IMR-90 (cell line): ENCODE measurements at regions not wholly inside any gene's neighbourhood (a gene's known extent, or its start where the extent isn't known, plus 50 kb on each side); places are given as distances from the start of the nearest gene placed in this dataset.

Source experiments
- ATAC-seq: fragments of 200-7000 bp; cut with Tn5 transposase; 2 replicates; pipeline ENCODE4 v1.9.1; 2020; ENCODE audit warnings: low read depth, mild to moderate bottlenecking, moderate library complexity
- BruUV-seq: library from RNA; stranded (reverse); fragments of 400-500 nt; replicated peaks from 2 replicates; lab custom pipeline; 2021; lab: Mats Ljungman, UMichigan
- CTCF ChIA-PET: fragments of 300-600 bp; formaldehyde crosslinking; extraction: SDS; loops from one replicate; lab custom pipeline; 2021; ENCODE audit warnings: antibody characterized with exemption; lab: Yijun Ruan, JAX
- POLR2A ChIA-PET: fragments of 300-600 bp; sonication (Branson Sonifier 250); formaldehyde crosslinking; loops from one replicate; lab custom pipeline; 2022; ENCODE audit warnings: antibody characterized with exemption; ENCODE audit not compliant: unreplicated experiment; lab: Charles Lee
- DNase-seq: peaks from one replicate; pipeline ENCODE4 v3.0.0; 2013
- H2AFZ ChIP-seq: replicated peaks from 2 replicates; pipeline ENCODE3; 2013; ENCODE audit warnings: low read length, mild to moderate bottlenecking; ENCODE audit not compliant: poor library complexity
- H2AK5ac ChIP-seq: 2 replicates; pipeline ENCODE4 v1.6.1; 2013; ENCODE audit warnings: low read depth, low read length, inconsistent platforms
- H2AK9ac ChIP-seq: replicated peaks from 2 replicates; pipeline ENCODE3; 2013; ENCODE audit warnings: mild to moderate bottlenecking, low read depth, low read length, moderate library complexity; ENCODE audit not compliant: poor library complexity
- H2BK120ac ChIP-seq: 2 replicates; pipeline ENCODE4 v1.6.1; 2013; ENCODE audit warnings: low read depth, low read length, inconsistent platforms
- H2BK15ac ChIP-seq: 3 replicates; pipeline ENCODE4 v1.6.1; 2013; ENCODE audit warnings: low read depth, low read length, inconsistent platforms
- H2BK20ac ChIP-seq: 2 replicates; pipeline ENCODE4 v1.6.1; 2013; ENCODE audit warnings: low read depth, mild to moderate bottlenecking, inconsistent platforms, low read length, moderate library complexity
- H2BK5ac ChIP-seq: 2 replicates; pipeline ENCODE4 v1.6.1; 2013; ENCODE audit warnings: mild to moderate bottlenecking, low read depth, low read length, inconsistent platforms; ENCODE audit not compliant: poor library complexity, severe bottlenecking
- H3K14ac ChIP-seq: replicated peaks from 2 replicates; pipeline ENCODE4 v1.6.1; 2013; ENCODE audit warnings: low read depth, low read length, inconsistent platforms
- H3K18ac ChIP-seq: 2 replicates; pipeline ENCODE4 v1.6.1; 2013; ENCODE audit warnings: low read depth, low read length, control low read depth
- H3K23ac ChIP-seq: 2 replicates; pipeline ENCODE4 v1.6.1; 2013; ENCODE audit warnings: low read depth, low read length, inconsistent platforms
- H3K27ac ChIP-seq: 2 replicates; pipeline ENCODE4 v1.5.1; 2013; ENCODE audit warnings: mild to moderate bottlenecking, control low read depth, low read length; ENCODE audit not compliant: insufficient read depth
- H3K27me3 ChIP-seq: 2 replicates; pipeline ENCODE4 v1.6.1; 2013; ENCODE audit warnings: low read length; ENCODE audit not compliant: control insufficient read depth, insufficient read depth
- H3K36me3 ChIP-seq: 2 replicates; pipeline ENCODE4 v1.6.1; 2013; ENCODE audit warnings: low read length, mixed read lengths; ENCODE audit not compliant: control insufficient read depth, insufficient read depth
- H3K4ac ChIP-seq: 2 replicates; pipeline ENCODE4 v1.6.1; 2013; ENCODE audit warnings: low read depth, low read length, inconsistent platforms
- H3K4me1 ChIP-seq: 2 replicates; pipeline ENCODE4 v1.6.1; 2013; ENCODE audit warnings: low read length, mixed read lengths; ENCODE audit not compliant: control insufficient read depth, insufficient read depth
- H3K4me2 ChIP-seq: 2 replicates; pipeline ENCODE4 v1.6.1; 2013; ENCODE audit warnings: low read depth, mild to moderate bottlenecking, control low read depth, low read length, moderate library complexity
- H3K4me3 ChIP-seq: 2 replicates; pipeline ENCODE4 v1.5.1; 2013; ENCODE audit warnings: low read depth, mild to moderate bottlenecking, control low read depth, low read length, moderate library complexity; ENCODE audit not compliant: insufficient read depth
- H3K56ac ChIP-seq: 2 replicates; pipeline ENCODE4 v1.6.1; 2013; ENCODE audit warnings: low read length, inconsistent platforms; ENCODE audit not compliant: insufficient read depth; ENCODE audit errors: extremely low read depth
- H3K79me1 ChIP-seq, 2 experiments: 2 replicates each; pipeline ENCODE4 v1.6.1; 2013; ENCODE audit warnings: low read length in 2 of 2, inconsistent platforms in 1 of 2, low read depth in 1 of 2
- H3K9ac ChIP-seq: 2 replicates; pipeline ENCODE4 v1.6.1; 2013; ENCODE audit warnings: low read depth, low read length, control low read depth
- H3K9me1 ChIP-seq: 2 replicates; pipeline ENCODE4 v1.6.1; 2013; ENCODE audit warnings: low read length, inconsistent platforms; ENCODE audit not compliant: insufficient read depth
- H3K9me3 ChIP-seq: 2 replicates; pipeline ENCODE4 v1.6.1; 2013; ENCODE audit warnings: low read length; ENCODE audit not compliant: control insufficient read depth, insufficient read depth
- H4K20me1 ChIP-seq: 2 replicates; pipeline ENCODE4 v1.6.1; 2013; ENCODE audit warnings: low read length, inconsistent platforms; ENCODE audit not compliant: insufficient read depth
- H4K5ac ChIP-seq: 2 replicates; pipeline ENCODE4 v1.6.1; 2013; ENCODE audit warnings: mild to moderate bottlenecking, low read depth, low read length, control low read depth
- H4K8ac ChIP-seq, 2 experiments: 2 replicates each; pipeline ENCODE4 v1.6.1; 2013; ENCODE audit warnings: low read depth in 2 of 2, low read length in 2 of 2, control low read depth in 1 of 2, inconsistent platforms in 1 of 2
- H4K91ac ChIP-seq: 2 replicates; pipeline ENCODE4 v1.6.1; 2013; ENCODE audit warnings: low read depth, low read length, inconsistent platforms; ENCODE audit not compliant: insufficient read depth
- BHLHE40 ChIP-seq: fragments of 150-350 bp; IDR thresholded peaks from 2 replicates; pipeline ENCODE4 v1.6.1; 2016; ENCODE audit warnings: mild to moderate bottlenecking, low read depth, low read length
- ELK1 ChIP-seq: fragments of 150-350 bp; IDR thresholded peaks from 2 replicates; pipeline ENCODE4 v1.6.1; 2016; ENCODE audit warnings: low read depth, mild to moderate bottlenecking, low read length, moderate library complexity, borderline replicate concordance
- MAZ ChIP-seq: IDR thresholded peaks from 2 replicates; pipeline ENCODE4 v1.6.1; 2012; ENCODE audit warnings: low read depth, mild to moderate bottlenecking, low read length, improper control_type of control experiment, moderate library complexity, borderline replicate concordance
- WGBS, 2 experiments: methylation state at CpG; one replicate each; pipeline versions ENCODE4 v1.1.5 to v1.1.7; 2013; ENCODE audit warnings: missing lambda C conversion rate in 2 of 2; ENCODE audit not compliant: insufficient read length in 1 of 2; ENCODE audit errors: extremely low coverage in 2 of 2; 5-methylcytosine and 5-hydroxymethylcytosine counted together
- dilution Hi-C: fragments of 300-500 bp; cut with HindIII; formaldehyde crosslinking; loops from one replicate; pipeline ENCODE4 v1.14.3; 2018; ENCODE audit warnings: low sequenced_read_pairs; ENCODE audit not compliant: unreplicated experiment
- in situ Hi-C: fragments of 300-500 bp; cut with MboI; formaldehyde crosslinking; loops from 3 replicates; pipeline ENCODE4 v1.14.3; 2019; ENCODE audit warnings: low sequenced_read_pairs, inconsistent platforms, mixed read lengths
- intact Hi-C: fragments of 100-400 bp; cut with micrococcal nuclease; formaldehyde crosslinking; loops from 2 replicates; pipeline ENCODE4 v1.10.0; 2022

GRCh38 chr11:92314499-92314898, 89.9 kb downstream of the FAT3 start:
- Histone ChIP-seq H3K27me3 (no peaks in the 10 kb centered on the region), H3K27ac (no peak overlapping the region), H3K56ac (no peak overlapping the region), H3K4me1 (no peaks in the 10 kb centered on the region), H3K14ac (no peak overlapping the region), H3K9me1 (no peaks in the 10 kb centered on the region), H2AFZ (no peak overlapping the region), H2AK5ac (no peak overlapping the region), H4K5ac (no peak overlapping the region), H4K20me1 (no peaks in the 10 kb centered on the region), H2BK120ac (no peak overlapping the region), H3K36me3 (no peaks in the 10 kb centered on the region), H2BK5ac (no peak overlapping the region), H3K79me1 (no peaks in the 10 kb centered on the region), H2BK20ac (no peak overlapping the region), H4K91ac (no peak overlapping the region; the same call in 1 of the 2 replicates), H4K8ac (no peak overlapping the region), H2BK15ac (no peak overlapping the region), H3K9me3 (no peaks in the 10 kb centered on the region), H3K23ac (no peak overlapping the region), H3K18ac (no peak overlapping the region), H3K4me2 (no peak overlapping the region), H3K4me3 (no peak overlapping the region), H3K4ac (no peak overlapping the region), H3K9ac (no peak overlapping the region), H2AK9ac (no peak overlapping the region)
- in situ Hi-C loops (no loop called here), dilution Hi-C loops (no loop called here), intact Hi-C loops (no loop called here)
- WGBS, 2 experiments, result no CpG with 5 or more reads among the region's 1 CpG
- CTCF ChIA-PET, result no interaction called here
- no peak for DNase-seq
- peak; percentile 37; the same call in 1 of the 2 replicates for ATAC-seq
- no TSS peak for BruUV-seq
- TF ChIP-seq ELK1 (no peak), MAZ (no peak), BHLHE40 (no peak)
- POLR2A ChIA-PET, result interaction anchor here (0.7 kb wide), 1 partner anchor 9 kb away, joined by 4 read pairs; no protein-coding TSS in a partner anchor
